Parathyroid adenoma (tissue), 2 donors: ENCODE measurements at regions not wholly inside any gene's neighbourhood (a gene's known extent, or its start where the extent isn't known, plus 50 kb on each side); places are given as distances from the start of the nearest gene placed in this dataset.
"Not testable (repeated sequence)": the region's sequence is repeated elsewhere in the genome, so short reads cannot be mapped to it uniquely, and the experiment has no call there.

ENCODE experiments used
- H2AFZ ChIP-seq: fragments of 300-600 bp; sonication (generic); one replicate; pipeline ENCODE4 v1.7.0; 2017; ENCODE audit warnings: antibody characterized with exemption, mild to moderate bottlenecking
- H3K27ac ChIP-seq: fragments of 300-600 bp; sonication (generic); one replicate; pipeline ENCODE4 v1.7.0; 2017
- H3K27me3 ChIP-seq: fragments of 300-600 bp; sonication (generic); one replicate; pipeline ENCODE4 v1.7.0; 2017; ENCODE audit warnings: low read length; ENCODE audit not compliant: control insufficient read depth, insufficient read depth
- H3K36me3 ChIP-seq: fragments of 300-600 bp; sonication (generic); one replicate; pipeline ENCODE4 v1.7.0; 2017; ENCODE audit warnings: low read length; ENCODE audit not compliant: control insufficient read depth, insufficient read depth
- H3K4me1 ChIP-seq: fragments of 300-600 bp; sonication (generic); one replicate; pipeline ENCODE4 v1.7.0; 2017; ENCODE audit warnings: control low read depth
- H3K4me2 ChIP-seq: fragments of 300-600 bp; sonication (generic); one replicate; pipeline ENCODE4 v1.7.0; 2017; ENCODE audit warnings: low read length
- H3K4me3 ChIP-seq: fragments of 300-600 bp; sonication (generic); one replicate; pipeline ENCODE4 v1.7.0; 2017; ENCODE audit warnings: low read depth, low read length
- H3K79me2 ChIP-seq: fragments of 300-600 bp; sonication (generic); one replicate; pipeline ENCODE4 v1.7.0; 2017; ENCODE audit warnings: control low read depth
- H3K9ac ChIP-seq: fragments of 300-600 bp; sonication (generic); one replicate; pipeline ENCODE4 v1.7.0; 2017; ENCODE audit warnings: mild to moderate bottlenecking
- H3K9me3 ChIP-seq: fragments of 300-600 bp; sonication (generic); one replicate; pipeline ENCODE4 v1.7.0; 2017; ENCODE audit warnings: low read length; ENCODE audit not compliant: control insufficient read depth
- CTCF ChIP-seq: fragments of 300-600 bp; sonication (generic); IDR thresholded peaks from one replicate; pipeline ENCODE4 v1.7.0; 2017; ENCODE audit warnings: antibody characterized with exemption, mild to moderate bottlenecking
- donor health status: primary hyperparathyroidism.

DNA sequence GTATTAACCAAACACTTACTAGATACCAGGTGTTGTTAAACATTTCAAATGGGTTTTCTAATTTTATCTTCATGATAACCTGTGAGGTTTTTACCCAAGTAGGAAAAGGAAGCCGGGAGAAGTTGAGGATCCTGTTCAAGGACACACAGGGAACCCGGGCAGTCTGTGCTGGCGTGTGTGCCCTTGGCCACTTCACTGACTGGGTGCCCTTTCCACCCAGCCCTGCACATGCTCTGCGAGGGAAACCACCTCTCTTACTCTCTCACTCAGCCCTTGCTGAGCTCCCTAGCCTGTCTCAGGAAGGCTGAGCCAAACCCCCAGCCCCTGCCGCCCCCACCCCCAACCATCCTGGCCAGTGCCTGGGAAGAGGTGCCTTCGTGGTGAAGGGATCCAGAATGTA lies 51.8 kb downstream of the TEX44 start:
- no peak overlapping the region for H3K27ac ChIP-seq
- H3K9ac ChIP-seq, result no peak overlapping the region
- no peak overlapping the region for H3K4me2 ChIP-seq
- no peaks in the 10 kb centered on the region for H3K27me3 ChIP-seq
- no peaks in the 10 kb centered on the region for H3K79me2 ChIP-seq
- TF ChIP-seq CTCF, result no peak
- H3K4me1 ChIP-seq, result peaks cover 8% of the 10 kb centered on the region
- no peaks in the 10 kb centered on the region for H3K9me3 ChIP-seq
- no peaks in the 10 kb centered on the region for H3K36me3 ChIP-seq
- H3K4me3 ChIP-seq, result no peak overlapping the region
- no peak overlapping the region for H2AFZ ChIP-seq

- Histone ChIP-seq H3K27me3 (no peaks in the 10 kb centered on the region), H3K36me3 (no peaks in the 10 kb centered on the region), H3K27ac (no peak overlapping the region), H3K9ac (no peak overlapping the region), H3K9me3 (no peaks in the 10 kb centered on the region), H2AFZ (peak overlapping the region; percentile 28), H3K79me2 (no peaks in the 10 kb centered on the region), H3K4me1 (peaks cover 8% of the 10 kb centered on the region), H3K4me2 (no peak overlapping the region), H3K4me3 (no peak overlapping the region)
- no peak for TF ChIP-seq CTCF
Measured at GRCh38 chr2:231646476-231646875, 53.8 kb downstream of the TEX44 start.

DNA sequence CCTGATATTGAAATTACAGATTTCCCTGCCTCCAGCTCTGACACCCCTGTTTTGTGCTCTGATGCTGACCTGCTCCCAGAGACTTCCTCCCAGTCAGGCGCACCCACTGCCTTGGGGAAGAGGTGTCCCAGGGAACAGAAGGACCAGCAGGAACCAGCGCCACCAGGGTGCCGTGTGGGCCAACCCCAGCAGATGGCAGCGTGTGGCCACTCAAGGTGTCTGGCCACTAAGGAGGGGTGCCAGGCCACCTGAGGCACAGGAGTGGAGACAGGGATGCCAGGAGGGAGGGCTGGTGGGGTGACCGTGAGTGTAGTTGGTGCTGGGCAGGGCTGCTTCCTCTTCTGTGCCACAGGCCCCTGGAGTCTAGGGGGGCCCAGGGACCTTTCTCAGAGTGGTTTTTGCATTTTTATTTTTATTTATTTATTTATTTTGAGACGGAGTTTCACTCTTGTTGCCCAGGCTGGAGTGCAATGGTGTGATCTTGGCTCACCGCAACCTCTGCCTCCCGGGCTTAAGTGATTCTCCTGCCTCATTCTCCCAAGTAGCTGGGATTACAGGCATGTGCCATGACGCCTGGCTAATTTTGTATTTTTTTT lies 56.0 kb downstream of the TEX44 start:
- Histone ChIP-seq H3K9ac (no peak overlapping the region), H3K27me3 (no peaks in the 10 kb centered on the region), H3K4me3 (no peak overlapping the region), H2AFZ (peak overlapping the region; percentile 53), H3K27ac (no peak overlapping the region), H3K36me3 (no peaks in the 10 kb centered on the region), H3K4me1 (peaks cover 4% of the 10 kb centered on the region), H3K4me2 (no peak overlapping the region), H3K79me2 (no peaks in the 10 kb centered on the region), H3K9me3 (no peaks in the 10 kb centered on the region)
- peak; percentile 88 for TF ChIP-seq CTCF

DNA sequence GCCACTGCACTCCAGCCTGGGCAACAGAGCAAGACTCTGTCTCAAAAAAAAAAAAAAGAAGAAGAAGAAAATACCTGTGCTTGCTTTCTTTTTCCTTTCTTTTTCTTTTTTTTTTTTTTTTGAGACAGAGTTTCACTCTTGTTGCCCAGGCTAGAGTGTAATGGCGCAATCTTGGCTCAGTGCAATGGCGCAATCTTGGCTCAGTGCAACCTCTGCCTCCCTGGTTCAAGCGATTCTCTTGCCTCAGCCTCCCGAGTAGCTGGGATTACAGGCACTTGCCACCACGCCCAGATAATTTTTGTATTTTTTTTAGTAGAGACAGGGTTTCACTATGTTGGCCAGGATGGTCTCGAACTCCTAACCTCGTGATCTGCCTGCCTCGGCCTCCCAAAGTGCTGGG lies 56.8 kb upstream of the PTMA start:
- not testable (repeated sequence) for H3K36me3 ChIP-seq, H2AFZ ChIP-seq, H3K27me3 ChIP-seq, H3K27ac ChIP-seq, H3K4me3 ChIP-seq, H3K4me2 ChIP-seq, H3K79me2 ChIP-seq, H3K4me1 ChIP-seq, H3K9ac ChIP-seq, H3K9me3 ChIP-seq

GRCh38 chr2:231655488-231655887 lies 52.8 kb upstream of the PTMA start:
- no peaks in the 10 kb centered on the region for H3K36me3 ChIP-seq
- H3K79me2 ChIP-seq, result no peaks in the 10 kb centered on the region
- H3K9me3 ChIP-seq, result no peaks in the 10 kb centered on the region
- H3K4me2 ChIP-seq, result no peak overlapping the region
- no peak overlapping the region for H3K27ac ChIP-seq
- no peak overlapping the region for H3K9ac ChIP-seq
- H2AFZ ChIP-seq, result no peak overlapping the region
- no peaks in the 10 kb centered on the region for H3K4me1 ChIP-seq
- H3K4me3 ChIP-seq, result no peak overlapping the region
- H3K27me3 ChIP-seq, result no peaks in the 10 kb centered on the region
- TF ChIP-seq CTCF, result no peak
